NCI-H2029 (cell line): ENCODE measurements at regions not wholly inside any gene's neighbourhood (a gene's known extent, or its start where the extent isn't known, plus 50 kb on each side); places are given as distances from the start of the nearest gene placed in this dataset.
"Not testable (repeated sequence)": the region's sequence is repeated elsewhere in the genome, so short reads cannot be mapped to it uniquely, and the experiment has no call there.

ENCODE experiments used
- DNase-seq: peaks from one replicate; lab custom pipeline; 2025; lab: John Stamatoyannopoulos, UW

GRCh38 chr11:21625982-21626381 lies 566.9 kb upstream of the ANO5 start:
- DNase-seq: peak; percentile 84

GRCh38 chr11:21628641-21629040 lies 564.2 kb upstream of the ANO5 start:
- DNase-seq: no peak

DNA sequence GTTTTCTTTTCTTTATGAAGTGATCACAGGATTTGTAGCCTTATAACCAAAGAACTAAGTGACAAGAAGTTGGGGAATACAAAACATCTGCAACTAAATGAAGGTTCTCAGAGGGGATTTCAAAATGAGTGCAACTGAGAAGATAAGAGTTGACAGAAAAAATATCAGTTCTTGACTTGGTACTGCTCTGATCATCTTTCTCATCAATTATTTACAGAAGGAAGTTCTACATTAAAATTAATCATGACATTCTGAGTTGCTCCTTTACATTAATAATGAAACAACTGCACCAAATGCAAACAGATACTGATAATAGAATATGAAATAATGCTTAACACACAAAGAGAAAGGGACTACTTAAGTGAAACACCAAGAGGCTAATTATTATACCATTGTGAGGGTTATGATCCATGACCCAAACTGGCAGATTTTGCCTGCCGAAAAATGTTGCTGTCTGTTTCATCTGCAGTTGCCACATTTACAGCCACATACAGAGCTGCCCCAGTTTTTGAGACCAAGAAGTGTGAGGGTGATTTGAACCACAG lies 561.9 kb upstream of the ANO5 start:
- DNase-seq: no peak

- peak; percentile 20 for DNase-seq
Measured at GRCh38 chr11:21631991-21632390, 560.9 kb upstream of the ANO5 start.

DNA sequence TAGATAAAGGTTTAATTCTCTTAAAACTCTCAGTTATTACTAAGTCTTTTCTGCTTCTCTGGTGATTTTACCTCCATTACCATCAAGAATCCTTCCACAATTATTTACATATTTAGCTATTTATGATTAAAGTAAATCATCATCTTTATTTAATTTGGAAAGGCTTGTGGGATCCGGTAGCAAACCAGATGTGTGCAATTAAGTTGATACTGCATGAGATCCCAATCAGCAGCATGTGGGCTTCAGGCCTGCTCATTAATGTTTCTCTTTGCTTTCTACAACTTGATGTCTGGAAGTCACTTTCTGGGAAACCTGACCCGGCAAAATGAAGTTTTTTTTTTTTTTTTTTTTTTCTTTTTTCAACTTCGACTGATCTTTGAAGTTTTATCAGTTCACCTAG lies 558.4 kb upstream of the ANO5 start:
- DNase-seq: no peak

DNA sequence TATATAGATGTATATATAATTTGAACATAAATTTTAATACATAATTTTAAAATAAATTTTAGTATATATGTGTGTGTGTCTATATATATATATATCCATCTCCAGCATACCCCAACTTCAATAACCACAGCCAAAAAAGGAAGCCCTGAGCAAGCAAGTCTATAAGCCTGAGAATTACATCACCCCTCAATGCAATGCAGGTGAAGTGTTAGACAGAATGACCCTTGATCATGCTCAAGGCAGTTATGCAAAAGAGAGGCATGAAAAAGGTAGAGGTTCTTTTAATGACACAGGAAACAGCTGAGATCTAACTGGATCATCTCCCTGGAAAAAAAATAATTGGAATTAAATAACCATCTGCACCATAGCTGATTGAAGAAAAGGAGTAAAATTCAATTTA lies 557.9 kb upstream of the ANO5 start:
- DNase-seq: peak; percentile 51

DNA sequence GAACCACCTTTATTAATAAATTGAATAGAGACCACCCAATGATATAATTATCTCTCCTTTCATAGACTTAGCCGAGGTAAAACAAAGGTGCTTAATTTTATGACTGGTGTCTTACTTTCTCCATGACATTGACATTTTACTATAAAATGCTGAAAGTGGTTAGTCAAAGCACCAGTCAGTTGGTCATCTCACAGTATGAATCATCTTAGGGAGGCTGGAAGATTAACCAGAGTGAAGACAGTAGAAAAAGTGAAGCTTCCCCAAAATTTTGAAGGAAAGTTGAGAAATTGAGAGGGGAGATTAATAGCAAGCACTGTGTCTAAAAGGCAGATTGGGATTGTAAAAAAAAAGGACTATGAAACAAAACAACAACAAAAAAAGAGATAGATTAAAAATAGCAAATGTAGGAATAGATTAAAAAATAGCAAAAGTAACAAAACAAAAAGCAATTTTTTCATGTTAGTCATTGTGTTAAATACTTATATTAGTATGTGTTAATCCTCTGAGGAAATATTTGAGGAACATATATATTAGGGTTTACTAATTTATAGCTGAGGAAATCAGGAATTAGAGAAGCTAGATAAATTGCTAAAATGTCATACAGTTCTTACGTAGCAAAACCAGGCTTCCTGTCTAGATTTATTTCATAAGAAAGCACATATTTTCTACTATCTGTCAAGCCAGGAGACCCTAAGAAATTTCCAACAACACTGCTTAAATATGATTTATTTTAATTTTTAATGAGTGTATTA lies 557.3 kb upstream of the ANO5 start:
- DNase-seq: no peak

- no peak for DNase-seq
Measured at GRCh38 chr11:21636561-21636960, 556.3 kb upstream of the ANO5 start.

- no peak for DNase-seq
Measured at GRCh38 chr11:21640491-21640890, 552.4 kb upstream of the ANO5 start.

DNA sequence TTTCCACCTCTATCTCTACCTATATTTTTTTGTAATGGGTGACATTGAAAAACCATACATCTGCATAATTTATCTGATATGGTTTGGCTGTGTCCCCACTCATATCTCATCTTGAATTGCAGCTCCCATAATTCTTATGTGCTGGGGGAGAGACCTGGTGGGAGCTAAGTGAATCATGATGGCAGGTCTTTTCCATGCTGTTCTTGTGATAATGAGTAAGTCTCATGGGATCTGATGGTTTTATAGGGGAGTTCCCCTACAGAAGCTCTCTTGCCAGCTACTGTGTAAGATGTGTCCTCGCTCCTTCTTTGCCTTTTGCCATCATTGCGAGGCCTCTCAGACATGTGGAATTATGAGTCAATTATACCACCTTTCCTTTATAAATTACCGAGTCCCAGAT lies 551.0 kb upstream of the ANO5 start:
- DNase-seq: no peak

GRCh38 chr11:21646351-21646750 lies 546.5 kb upstream of the ANO5 start:
- DNase-seq: no peak

GRCh38 chr11:21650961-21651360 lies 541.9 kb upstream of the ANO5 start:
- no peak for DNase-seq

DNA sequence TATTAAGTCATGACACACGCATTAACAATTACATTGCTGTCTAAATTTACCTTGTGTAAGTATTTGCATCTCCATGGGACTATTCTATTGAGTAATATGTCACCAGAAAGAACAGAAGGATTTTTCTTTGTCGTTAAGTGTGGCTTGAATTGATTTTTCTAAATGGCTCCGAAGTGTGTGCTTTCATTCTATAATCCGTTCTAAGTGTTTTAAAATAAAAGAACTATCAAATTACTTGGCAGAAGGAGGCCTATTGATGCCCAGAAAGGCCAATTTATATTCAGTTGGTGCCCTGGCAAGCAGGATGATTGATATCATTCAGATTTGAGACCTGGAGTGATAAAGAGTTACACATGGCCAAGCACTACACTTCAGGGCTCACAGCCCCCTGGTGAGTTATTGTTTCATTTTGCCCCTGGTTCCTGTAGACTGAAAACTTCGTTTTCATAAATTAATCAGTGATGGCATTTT lies 538.9 kb upstream of the ANO5 start:
- peak; percentile 13 for DNase-seq

- DNase-seq: no peak
Measured at GRCh38 chr11:21656065-21656464, 536.8 kb upstream of the ANO5 start.

- no peak for DNase-seq
Measured at GRCh38 chr11:21658654-21659193, 534.2 kb upstream of the ANO5 start.

DNA sequence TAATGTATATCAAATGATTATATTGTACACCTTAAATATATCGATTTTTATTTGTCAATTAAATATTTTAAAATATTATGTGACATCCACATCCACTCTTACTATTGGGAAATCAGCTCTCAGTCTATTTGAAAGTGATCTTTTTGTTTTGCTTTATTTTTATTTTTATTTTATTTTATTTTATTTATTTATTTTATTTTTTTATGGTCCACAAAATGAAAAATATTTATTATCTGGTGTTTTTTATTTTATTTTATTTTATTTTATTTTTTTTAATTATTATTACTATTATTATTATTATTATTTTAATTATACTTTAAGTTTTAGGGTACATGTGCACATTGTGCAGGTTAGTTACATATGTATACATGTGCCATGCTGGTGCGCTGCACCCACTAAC lies 533.5 kb upstream of the ANO5 start:
- not testable (repeated sequence) for DNase-seq

DNA sequence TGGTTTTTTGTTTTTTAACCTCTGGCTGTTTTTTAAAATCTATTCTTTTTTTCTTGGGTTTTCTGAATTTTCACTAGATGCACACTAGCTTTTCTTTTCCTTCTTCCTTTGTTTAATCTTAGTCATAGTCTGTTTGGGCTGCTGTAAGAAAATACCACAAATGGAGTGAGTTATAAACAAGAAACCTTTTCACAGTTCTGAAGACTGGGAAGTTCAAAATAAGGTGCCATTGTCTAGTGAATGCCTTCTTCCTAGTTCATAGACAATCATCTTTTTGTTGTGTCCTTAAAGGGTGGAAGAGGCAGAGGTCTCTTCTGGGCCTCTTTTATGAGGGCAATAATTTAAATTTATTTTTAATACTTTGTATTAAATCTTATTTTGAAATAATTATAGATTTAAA lies 532.9 kb upstream of the ANO5 start:
- no peak for DNase-seq

- no peak for DNase-seq
Measured at GRCh38 chr11:21675049-21675616, 517.8 kb upstream of the ANO5 start.

DNA sequence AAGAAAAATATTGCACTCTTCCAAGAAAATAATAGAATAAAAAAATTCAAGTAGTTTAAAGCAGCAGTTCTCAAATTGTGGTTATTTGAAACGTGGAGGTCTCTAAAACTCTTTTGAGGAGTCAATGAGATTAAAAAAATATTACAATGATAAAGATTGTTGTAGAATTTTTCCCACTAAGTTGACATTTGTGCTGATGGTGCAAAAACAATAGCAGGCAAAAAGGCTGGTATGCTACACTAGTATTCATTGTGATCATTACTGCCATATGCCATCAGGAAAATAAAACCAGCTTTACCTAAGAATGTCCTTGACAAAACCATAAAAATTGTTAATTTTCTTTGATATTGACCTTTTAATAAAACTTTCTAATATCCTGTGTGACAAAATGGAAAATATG lies 505.2 kb upstream of the ANO5 start:
- DNase-seq: no peak

DNA sequence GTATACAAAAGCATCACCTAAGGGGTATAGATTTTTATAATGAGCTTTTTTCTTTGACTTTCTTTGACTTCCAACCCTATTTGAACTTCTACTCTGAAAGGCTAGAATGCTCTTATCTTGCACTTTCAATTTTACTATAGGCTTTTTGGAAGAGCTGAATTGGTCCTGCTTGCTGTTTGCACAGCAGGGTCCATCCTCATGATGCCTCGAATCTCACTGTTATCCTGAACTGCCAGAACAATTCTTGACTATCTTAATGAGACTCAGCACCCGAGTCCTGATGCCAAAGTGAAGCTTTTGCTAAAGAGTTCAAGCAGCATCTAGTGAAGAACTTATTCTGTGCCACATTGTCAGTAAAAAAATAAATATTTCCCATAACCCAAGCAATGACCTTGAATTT lies 488.3 kb upstream of the ANO5 start:
- DNase-seq: no peak

DNA sequence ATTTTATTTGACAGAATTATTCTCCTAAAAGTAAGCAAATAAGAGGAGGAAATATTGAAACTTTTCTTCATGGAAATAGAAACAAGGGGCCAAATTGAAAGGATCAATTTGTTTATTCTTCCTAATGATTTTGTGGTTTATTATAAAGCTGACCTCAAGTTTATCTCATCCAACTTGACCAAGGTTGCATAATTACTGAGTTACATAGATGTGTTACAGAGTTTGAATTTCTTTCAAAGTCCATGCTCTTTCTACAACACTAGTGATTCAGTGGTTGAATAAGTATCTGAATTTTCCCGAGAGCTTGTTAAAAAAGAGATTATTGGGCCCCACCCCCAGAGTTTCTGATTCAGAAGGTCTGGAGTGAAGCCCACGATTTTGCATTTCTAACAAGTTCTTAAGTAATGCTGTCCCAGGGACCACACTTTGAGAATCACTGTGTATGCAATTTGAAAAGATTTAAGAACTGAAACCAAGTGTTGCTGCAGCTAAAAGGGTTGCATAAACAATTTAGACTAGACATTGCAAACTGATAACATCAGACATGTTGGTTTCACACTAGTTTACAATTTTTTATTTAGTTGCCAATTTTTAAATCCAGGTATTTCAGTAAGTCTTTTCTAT lies 485.7 kb upstream of the ANO5 start:
- DNase-seq: no peak

GRCh38 chr11:21710809-21711208 lies 482.1 kb upstream of the ANO5 start:
- DNase-seq: no peak

- DNase-seq: no peak
Measured at GRCh38 chr11:21711341-21711740, 481.5 kb upstream of the ANO5 start.
